Epithelial cell of prostate (primary cell): ENCODE measurements at regions not wholly inside any gene's neighbourhood (a gene's known extent, or its start where the extent isn't known, plus 50 kb on each side); places are given as distances from the start of the nearest gene placed in this dataset.
"Not testable (repeated sequence)": the region's sequence is repeated elsewhere in the genome, so short reads cannot be mapped to it uniquely, and the experiment has no call there.

Source experiments
- DNase-seq: peaks from one replicate; pipeline ENCODE4 v3.0.0-alpha.2; 2011; ENCODE audit warnings: low read depth, low spot score
- H3K27ac ChIP-seq: fragments of 450-650 bp; 2 replicates; pipeline ENCODE4 v1.5.1; 2017; ENCODE audit warnings: mild to moderate bottlenecking

- no peak for DNase-seq
- no peak overlapping the region for H3K27ac ChIP-seq
These were observed 146.5 kb downstream of the SPANXN1 start for GRCh38 chrX:145393702-145394235.

DNA sequence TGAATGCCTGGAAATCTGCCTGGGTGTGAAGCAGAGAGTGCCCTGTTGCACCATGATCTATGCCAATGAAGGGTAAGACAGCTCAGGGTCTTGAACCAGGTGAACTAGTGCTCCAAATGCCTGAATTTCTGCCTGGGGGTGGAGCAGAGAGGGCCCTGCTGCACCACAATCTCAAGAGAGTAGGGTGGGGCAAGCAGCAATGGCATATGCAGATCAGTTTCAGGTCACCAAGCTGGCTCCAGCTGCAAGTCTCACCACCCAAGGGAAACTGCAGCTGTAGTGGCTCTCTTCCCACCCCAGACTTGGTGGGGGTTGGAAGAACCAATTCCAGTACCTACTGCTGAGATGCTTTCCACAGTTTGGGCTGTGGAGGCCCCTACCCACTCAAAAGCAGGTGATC lies 147.0 kb downstream of the SPANXN1 start:
- no peak for DNase-seq
- H3K27ac ChIP-seq = no peak overlapping the region

GRCh38 chrX:145396612-145397011 lies 149.3 kb downstream of the SPANXN1 start:
- H3K27ac ChIP-seq = no peak overlapping the region
- DNase-seq = no peak

DNA sequence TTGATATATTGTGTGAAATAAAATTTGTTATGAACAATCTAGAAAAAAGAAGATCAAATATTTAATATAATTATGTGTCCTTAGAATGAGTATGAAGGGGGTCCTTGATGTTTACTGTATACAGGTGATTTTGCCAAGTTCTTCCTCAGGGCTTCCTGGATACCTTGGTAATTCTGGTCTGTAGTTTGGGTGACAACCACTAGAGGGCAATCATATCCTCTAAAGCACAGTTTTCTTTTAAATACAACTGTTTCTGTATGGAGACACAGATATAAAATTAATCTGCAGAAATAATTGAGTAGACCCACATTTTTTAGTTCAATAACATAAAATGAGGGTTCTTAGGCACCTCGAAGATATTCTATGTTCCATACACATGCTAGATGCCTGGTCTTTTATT lies 157.7 kb downstream of the SPANXN1 start:
- no peak for DNase-seq
- no peak overlapping the region for H3K27ac ChIP-seq

GRCh38 chrX:145410622-145411021 lies 163.3 kb downstream of the SPANXN1 start:
- no peak overlapping the region for H3K27ac ChIP-seq
- DNase-seq = no peak

DNA sequence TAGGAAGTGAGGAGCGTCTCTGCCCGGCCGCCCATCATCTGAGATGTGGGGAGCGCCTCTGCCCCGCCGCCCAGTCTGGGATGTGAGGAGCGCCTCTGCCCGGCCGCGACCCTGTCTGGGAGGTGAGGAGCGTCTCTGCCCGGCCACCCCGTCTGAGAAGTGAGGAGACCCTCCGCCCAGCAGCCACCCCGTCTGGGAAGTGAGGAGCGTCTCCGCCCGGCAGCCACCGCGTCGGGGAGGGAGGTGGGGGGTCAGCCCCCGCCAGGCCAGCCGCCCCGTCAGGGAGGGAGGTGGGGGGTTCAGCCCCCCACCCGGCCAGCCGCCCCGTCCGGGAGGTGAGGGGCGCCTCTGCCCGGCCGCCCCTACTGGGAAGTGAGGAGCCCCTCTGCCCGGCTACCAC lies 188.9 kb downstream of the SPANXN1 start:
- H3K27ac ChIP-seq = not testable (repeated sequence)

DNA sequence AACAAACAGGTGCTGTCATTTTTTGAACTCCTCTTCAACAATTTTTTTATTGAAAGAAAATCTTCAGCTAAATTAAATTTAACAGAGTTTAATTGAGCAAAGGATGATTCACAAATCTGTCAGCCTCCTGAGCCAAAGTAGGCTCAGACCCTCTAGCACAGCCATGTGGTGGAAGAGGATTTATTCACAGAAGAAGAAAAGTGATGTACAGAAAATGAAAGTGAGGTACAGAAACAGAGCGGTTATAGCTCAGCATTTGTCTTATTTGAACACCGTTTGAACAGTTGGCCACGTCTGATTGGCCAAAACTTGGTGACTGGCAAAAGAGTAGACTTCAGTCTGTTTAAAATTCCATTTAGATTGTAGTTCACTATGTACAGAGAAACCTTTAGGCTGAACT lies 217.3 kb downstream of the SPANXN1 start:
- no peak for DNase-seq
- no peak overlapping the region for H3K27ac ChIP-seq

More for the DNA sequence above, 188.9 kb downstream of the SPANXN1 start:
- not testable (repeated sequence) for DNase-seq

DNA sequence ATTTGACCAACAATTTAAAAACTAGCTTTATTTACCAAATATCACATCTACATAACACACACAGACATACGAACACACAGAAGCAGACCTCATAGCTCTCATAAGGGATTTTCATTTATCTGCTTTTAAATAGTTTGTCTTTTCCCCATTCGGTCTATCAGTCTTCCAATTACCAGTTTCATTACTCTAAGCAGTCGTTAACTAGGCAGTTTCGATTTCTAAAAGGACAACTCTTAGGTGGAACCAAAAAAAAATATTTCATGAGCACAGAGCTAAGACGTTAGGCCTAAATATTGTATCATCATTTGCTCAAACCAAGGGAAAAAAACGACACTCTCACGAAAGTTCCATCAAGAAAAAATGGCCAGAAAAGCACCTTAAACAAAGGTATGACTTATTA lies 228.4 kb downstream of the SPANXN1 start:
- no peak overlapping the region for H3K27ac ChIP-seq
- no peak for DNase-seq

DNA sequence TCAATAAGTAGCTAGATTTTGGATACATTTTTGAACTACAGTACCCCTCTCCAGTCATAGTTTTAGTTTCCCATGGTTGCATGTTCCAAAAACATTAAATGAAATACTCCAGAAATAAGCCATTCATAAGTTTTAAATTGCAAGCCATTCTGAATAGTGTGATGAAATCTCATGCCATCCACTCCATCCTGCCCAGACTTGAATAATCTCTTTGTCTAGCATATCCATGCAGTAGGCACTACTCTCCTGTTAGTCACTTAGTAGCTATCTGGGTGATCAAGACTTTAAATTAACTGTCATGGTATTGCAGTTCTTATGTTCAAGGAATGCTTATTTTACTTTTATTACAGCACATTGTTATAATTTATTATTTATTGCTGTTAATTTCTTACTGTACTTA lies 237.4 kb downstream of the SPANXN1 start:
- no peak for DNase-seq

DNA sequence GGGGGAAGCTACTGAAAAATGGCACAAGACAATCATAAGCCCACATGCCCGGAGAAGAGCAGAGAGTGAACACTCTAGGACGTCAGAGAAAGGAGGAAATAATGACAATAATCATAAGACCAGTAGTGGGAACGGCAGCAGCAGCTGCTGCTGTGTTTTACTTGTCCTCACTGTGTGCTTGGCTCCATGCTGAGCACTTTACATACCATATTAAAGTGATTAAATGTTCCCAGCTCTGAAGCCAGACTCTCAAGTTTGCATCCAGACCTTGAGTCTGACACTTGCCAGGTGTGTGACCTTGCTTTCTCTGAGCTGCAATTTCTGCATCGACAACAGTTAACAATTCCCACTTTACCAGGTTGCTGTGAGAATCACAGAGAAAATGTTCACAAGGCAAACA lies 255.4 kb downstream of the SPANXN1 start:
- DNase-seq = no peak
- no peak overlapping the region for H3K27ac ChIP-seq

More for the DNA sequence above, 237.4 kb downstream of the SPANXN1 start:
- peak overlapping the region; percentile 43 for H3K27ac ChIP-seq

GRCh38 chrX:145506214-145506613 lies 258.9 kb downstream of the SPANXN1 start:
- no peak overlapping the region for H3K27ac ChIP-seq
- DNase-seq = no peak

DNA sequence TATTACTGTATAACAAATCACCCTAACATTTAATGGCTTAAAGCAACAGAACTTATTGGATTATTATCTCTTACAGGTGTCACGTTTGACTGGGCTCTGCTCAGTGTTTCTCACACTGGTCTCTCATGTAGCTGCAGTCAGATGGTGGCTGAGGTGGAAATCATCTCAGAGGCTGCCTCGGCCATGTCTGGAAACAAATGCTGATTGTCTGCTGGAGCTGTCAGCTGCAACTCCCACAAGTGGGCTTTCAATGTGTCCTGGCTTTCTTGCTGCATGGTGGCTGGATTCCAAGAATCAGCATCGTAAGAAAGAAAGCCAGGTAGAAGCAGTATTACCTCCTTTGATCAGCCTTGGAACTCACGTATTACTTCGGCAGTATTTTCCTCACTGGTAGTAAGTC lies 277.6 kb downstream of the SPANXN1 start:
- H3K27ac ChIP-seq = no peak overlapping the region

GRCh38 chrX:145532176-145532780 lies 285.0 kb downstream of the SPANXN1 start:
- no peak for DNase-seq
- H3K27ac ChIP-seq = no peak overlapping the region

More for the DNA sequence above, 277.6 kb downstream of the SPANXN1 start:
- DNase-seq = no peak

- DNase-seq = no peak
- no peak overlapping the region for H3K27ac ChIP-seq
These were observed 284.1 kb upstream of the SLITRK2 start for GRCh38 chrX:145533534-145533933.

GRCh38 chrX:145549496-145549895 lies 268.1 kb upstream of the SLITRK2 start:
- DNase-seq = no peak
- H3K27ac ChIP-seq = no peak overlapping the region

DNA sequence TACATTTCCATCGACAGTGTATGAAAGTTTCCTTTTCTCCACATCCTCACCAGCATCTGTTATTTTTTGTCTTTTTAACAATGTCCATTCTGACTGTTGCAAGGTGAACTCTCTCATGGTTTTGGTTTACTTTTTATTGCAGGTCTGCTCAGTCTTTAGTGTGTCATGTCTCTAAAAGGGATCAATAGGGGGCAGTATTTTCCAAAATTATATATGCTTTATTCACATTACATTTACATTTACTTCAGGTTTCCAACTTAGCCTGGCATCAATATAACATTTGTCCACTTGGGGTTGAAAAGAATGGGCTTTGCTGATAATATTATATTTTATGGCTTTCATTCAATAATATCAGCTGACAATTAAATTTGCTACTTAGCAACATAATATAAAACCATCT lies 265.0 kb upstream of the SLITRK2 start:
- DNase-seq = no peak
- H3K27ac ChIP-seq = no peak overlapping the region

- no peak overlapping the region for H3K27ac ChIP-seq
- DNase-seq = no peak
These were observed 263.9 kb upstream of the SLITRK2 start for GRCh38 chrX:145553702-145554101.

GRCh38 chrX:145563159-145563558 lies 254.5 kb upstream of the SLITRK2 start:
- H3K27ac ChIP-seq = no peak overlapping the region
- no peak for DNase-seq

- H3K27ac ChIP-seq = peak overlapping the region; percentile 36
- no peak for DNase-seq
These were observed 207.6 kb upstream of the SLITRK2 start for GRCh38 chrX:145609951-145610511.

GRCh38 chrX:145613894-145614293 lies 203.7 kb upstream of the SLITRK2 start:
- DNase-seq = no peak

DNA sequence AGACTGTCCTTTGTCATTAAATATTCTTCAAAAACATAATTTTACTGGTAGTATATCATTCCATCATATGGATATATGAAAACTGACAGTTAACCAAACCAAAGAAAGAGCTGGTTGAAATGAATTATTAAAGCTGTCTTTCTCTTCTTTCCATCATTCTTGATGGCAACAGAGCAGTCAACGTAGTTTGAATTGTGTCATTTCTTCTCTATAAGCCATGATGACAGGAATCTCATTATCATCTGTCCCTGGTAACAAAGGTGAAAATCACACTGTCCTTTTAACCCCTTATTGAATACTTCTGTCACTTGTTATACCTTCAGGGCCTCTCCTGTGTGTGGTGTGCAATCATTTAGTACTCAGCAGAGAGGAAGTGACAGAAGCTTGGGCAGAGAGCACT lies 197.0 kb upstream of the SLITRK2 start:
- H3K27ac ChIP-seq = no peak overlapping the region
- no peak for DNase-seq

More at GRCh38 chrX:145613894-145614293, 203.7 kb upstream of the SLITRK2 start:
- H3K27ac ChIP-seq = no peak overlapping the region

GRCh38 chrX:145623453-145623852 lies 194.2 kb upstream of the SLITRK2 start:
- H3K27ac ChIP-seq = no peak overlapping the region

More at GRCh38 chrX:145623453-145623852, 194.2 kb upstream of the SLITRK2 start:
- DNase-seq = no peak
